ENCODE measurements at regions not wholly inside any gene's neighbourhood (a gene's known extent, or its start where the extent isn't known, plus 50 kb on each side); places are given as distances from the start of the nearest gene placed in this dataset.

DNA sequence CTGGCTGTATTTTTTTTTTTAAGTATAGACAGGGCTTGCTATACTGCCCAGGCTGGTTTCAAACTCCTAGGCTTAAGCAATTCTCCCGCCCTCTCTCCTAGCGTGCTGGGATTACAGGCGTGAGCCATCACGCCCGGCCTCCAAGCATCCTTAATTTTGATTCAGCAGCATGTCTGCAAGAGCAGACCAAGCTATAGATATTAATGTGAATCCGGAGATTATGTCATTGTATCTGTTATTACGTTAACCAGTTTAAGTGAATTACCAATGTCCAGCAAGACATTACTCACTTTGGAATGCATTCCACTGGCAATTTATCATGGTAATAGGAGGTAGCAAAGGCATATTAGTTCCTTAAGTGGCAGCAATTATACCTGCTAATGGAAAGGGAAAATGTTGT is 179.7 kb downstream of the CHRM3 start:
- TF ChIP-seq, protein P1, sequence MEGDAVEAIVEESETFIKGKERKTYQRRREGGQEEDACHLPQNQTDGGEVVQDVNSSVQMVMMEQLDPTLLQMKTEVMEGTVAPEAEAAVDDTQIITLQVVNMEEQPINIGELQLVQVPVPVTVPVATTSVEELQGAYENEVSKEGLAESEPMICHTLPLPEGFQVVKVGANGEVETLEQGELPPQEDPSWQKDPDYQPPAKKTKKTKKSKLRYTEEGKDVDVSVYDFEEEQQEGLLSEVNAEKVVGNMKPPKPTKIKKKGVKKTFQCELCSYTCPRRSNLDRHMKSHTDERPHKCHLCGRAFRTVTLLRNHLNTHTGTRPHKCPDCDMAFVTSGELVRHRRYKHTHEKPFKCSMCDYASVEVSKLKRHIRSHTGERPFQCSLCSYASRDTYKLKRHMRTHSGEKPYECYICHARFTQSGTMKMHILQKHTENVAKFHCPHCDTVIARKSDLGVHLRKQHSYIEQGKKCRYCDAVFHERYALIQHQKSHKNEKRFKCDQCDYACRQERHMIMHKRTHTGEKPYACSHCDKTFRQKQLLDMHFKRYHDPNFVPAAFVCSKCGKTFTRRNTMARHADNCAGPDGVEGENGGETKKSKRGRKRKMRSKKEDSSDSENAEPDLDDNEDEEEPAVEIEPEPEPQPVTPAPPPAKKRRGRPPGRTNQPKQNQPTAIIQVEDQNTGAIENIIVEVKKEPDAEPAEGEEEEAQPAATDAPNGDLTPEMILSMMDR (optimal IDR thresholded peaks at IDR 0.05 in 1 of 3, IDR thresholded peaks at IDR 0.05 in 1 of 3, conservative IDR thresholded peaks at IDR 0.05 in 1 of 3; ENCODE audit: extremely low read depth in 1 of 3, insufficient read depth in 2 of 3, low read length in 3 of 3) = no peak
- TF ChIP-seq EZH2 (IDR thresholded peaks at IDR 0.05; ENCODE audit: low read length) = no peak

Data from keratinocyte (primary cell).